HG03060 (cell line): ENCODE measurements at regions not wholly inside any gene's neighbourhood (a gene's known extent, or its start where the extent isn't known, plus 50 kb on each side); places are given as distances from the start of the nearest gene placed in this dataset.

ENCODE experiments used
- ATAC-seq: cut with Tn5 transposase; IDR thresholded peaks from one replicate; pipeline ENCODE4 v1.9.1; 2021; ENCODE audit warnings: low read depth, moderate number of reproducible peaks; ENCODE audit not compliant: unreplicated experiment

GRCh38 chr11:95337972-95338429 is 107.0 kb upstream of the SESN3 start:
- no peak for ATAC-seq

GRCh38 chr11:95337175-95337957 is 106.4 kb upstream of the SESN3 start:
- peak; percentile 67 for ATAC-seq

DNA sequence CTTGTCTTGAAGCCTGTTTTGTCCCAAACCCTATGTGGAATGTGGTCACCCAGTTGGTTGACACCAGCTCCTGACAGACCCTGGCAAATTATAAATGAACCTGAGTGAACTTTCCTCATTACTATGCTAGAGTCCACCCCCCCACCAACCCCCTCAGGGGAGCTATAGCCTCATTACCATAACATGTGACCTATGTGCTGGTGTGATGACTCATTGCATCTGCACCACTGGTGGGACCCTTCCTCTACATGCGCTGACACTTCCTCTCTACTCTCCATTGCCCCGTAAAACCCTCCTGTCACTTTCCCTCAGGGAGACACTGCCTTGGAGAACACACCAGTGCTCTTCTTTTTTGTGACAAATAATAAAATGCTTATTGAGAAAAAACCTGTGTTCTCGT is 105.0 kb upstream of the SESN3 start:
- no peak for ATAC-seq

GRCh38 chr11:95331161-95331560 is 100.2 kb upstream of the SESN3 start:
- ATAC-seq = no peak

GRCh38 chr11:95330302-95330701 is 99.3 kb upstream of the SESN3 start:
- ATAC-seq = no peak

DNA sequence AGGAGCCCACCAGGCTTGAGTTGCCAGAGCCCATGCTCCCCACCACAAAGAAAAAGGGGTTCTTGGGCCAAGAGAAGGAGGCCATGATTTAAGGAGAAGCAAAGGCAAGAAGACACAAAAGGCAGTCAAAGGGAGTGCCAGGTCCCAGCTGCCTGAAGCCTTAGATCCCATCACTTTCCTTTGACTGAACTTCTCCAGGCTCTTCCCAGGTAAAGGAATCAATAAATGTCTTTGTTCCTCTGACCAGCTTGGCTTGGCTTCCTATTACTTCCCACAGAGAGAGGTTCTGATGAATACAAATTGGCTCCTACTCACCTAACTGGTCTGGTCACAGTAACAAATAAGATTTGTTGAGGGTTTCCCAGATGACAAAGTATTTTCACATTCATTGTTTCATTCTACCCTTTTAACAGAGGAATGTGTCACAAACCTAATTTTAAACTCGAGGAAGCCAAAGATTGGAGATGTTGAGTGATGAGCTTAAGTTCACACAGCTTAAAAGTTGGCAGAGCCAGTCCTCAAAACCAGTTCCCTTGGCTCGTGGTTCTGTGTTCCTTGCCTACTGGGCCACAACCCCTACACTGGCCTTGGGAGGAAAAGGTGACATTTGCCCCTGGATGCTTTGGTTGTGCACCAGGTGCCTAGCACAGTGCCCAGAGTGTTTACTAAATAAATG is 96.4 kb upstream of the SESN3 start:
- no peak for ATAC-seq

- no peak for ATAC-seq
These were observed 94.8 kb upstream of the SESN3 start for GRCh38 chr11:95325777-95326258.

GRCh38 chr11:95324826-95325225 is 93.8 kb upstream of the SESN3 start:
- no peak for ATAC-seq

DNA sequence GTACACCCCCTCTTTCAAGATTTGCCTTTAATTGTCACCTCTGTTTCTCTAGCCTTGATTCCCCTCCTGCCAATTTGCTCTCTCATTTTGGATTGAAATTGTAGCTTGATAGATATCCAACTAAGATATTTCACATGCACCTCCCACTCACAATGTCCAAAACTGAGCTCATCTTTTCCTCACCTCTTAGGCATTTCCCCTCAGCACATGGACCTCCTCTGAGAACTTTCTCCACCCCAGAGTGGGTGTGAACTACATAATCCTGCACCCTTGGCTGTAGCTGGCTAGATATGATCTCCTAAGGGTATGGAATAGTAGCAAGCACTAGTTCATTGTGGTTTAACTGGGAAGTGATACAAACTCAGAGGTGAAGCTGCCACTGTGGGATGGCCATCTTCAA is 91.5 kb upstream of the SESN3 start:
- no peak for ATAC-seq

DNA sequence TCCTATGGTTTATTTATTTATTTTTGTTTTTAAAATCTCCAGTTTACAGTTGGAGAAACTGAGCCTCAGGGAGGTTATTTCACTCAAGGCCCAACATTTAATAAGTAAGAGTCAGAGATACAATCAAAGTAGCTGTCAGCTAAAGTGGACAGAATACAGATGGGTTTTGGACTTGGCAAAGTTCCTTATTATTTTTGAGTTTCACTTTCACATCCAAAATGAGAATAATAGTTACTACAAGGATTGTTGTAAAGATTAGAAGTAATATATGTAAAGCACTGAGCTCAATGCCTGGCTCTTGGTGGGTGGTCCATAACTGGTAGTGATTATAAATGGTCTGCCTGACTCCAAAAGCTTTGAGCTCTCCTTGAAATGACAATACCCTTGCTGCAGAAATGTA is 87.5 kb upstream of the SESN3 start:
- ATAC-seq = no peak

GRCh38 chr11:95308512-95309035 is 77.6 kb upstream of the SESN3 start:
- no peak for ATAC-seq

DNA sequence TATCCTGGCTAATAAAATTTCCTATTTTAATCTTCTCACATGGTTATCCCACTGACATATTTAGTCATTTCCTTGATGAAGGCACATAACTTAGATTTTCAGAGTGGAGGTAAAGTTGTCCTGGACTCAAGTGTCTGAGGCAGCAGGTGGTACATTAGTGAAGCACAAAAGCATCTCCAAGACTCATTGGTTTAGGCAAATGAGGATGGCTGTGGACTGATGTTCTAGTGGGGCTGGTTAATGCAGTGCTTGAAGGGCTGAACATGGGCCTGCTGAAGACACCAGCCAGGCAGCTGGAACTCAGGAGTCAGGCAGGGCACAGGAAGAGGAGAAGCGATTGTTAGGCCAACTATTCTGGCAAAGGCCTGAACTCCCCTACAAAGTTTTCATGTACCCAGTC is 76.3 kb upstream of the SESN3 start:
- no peak for ATAC-seq

GRCh38 chr11:95306801-95307200 is 75.8 kb upstream of the SESN3 start:
- ATAC-seq = no peak

DNA sequence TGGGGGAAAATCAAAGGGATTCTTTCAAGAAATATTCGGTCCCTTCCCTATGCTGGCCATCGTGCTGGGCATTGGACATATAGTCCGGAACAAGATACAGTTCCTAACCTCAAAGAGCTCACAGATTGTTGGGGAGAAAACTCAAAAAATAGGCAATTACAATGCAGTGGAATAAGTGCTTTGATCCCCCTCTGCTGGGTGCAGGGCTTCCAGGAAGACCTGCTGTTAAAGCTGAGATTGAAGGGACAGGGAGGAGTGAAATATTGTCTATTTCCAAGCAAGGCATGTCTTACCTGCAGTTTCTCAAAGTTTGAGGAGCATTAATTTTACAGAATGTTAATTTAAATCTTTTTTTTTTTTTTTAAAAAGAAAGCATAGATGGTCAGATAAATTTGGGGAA is 75.1 kb upstream of the SESN3 start:
- no peak for ATAC-seq

GRCh38 chr11:95305705-95306104 is 74.7 kb upstream of the SESN3 start:
- no peak for ATAC-seq

GRCh38 chr11:95304777-95305176 is 73.8 kb upstream of the SESN3 start:
- ATAC-seq = no peak

- no peak for ATAC-seq
These were observed 71.2 kb upstream of the SESN3 start for GRCh38 chr11:95302211-95302610.

- no peak for ATAC-seq
These were observed 70.5 kb upstream of the SESN3 start for GRCh38 chr11:95301474-95301873.

- ATAC-seq = no peak
These were observed 68.2 kb upstream of the SESN3 start for GRCh38 chr11:95299078-95299679.

- ATAC-seq = no peak
These were observed 66.9 kb upstream of the SESN3 start for GRCh38 chr11:95297680-95298452.

DNA sequence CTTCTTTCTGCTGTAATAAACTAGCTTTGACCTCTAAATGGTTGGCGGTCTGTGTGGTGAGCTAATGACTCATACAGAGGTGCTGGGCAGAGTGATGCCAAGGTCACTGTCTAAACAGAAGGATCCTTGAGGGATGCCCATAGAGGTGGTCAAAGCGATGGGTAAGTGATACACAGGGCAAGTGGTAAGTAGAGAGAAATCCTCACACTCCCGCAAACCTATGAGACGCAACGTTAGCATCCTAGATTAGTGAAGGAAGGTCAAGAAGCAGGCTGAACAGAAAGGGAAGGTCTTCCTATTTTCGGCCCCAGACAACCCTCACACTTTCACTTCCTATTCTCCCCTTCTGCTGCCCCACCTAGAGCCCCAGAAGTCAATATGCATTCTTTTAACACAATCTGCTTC is 65.6 kb upstream of the SESN3 start:
- ATAC-seq = peak; percentile 92
